ENCODE measurements at regions not wholly inside any gene's neighbourhood (a gene's known extent, or its start where the extent isn't known, plus 50 kb on each side); places are given as distances from the start of the nearest gene placed in this dataset.

DNA sequence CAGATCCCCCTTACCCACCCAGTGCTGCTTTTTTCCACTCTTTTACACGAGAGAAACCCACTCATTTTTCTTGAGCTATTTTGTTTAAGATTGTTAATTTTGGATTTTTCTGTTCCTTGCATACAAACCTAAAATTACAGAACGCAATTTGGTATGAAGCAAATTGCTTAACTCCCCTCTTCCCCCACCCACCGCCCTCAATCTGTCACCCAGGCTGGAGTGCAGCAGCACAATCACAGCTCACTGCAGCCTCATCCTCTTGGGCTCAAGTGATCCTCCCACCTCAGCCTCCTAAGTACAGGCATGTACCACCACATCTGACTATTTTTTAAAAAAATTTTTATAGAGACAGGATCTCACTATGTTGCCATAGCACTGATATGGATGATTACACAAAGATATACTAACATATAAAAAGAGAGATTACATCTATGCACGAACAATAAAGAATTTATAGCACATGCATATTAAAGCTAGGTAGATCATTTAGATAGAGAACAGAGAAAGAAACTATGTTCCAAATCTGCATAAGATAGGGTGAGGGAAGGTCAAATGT, 203.6 kb downstream of the PIK3R1 start:
- no peaks in the 10 kb centered on the region for H3K9me3 ChIP-seq (ENCODE audit: control insufficient read depth, insufficient read depth, low read length)
- H3K4me1 ChIP-seq (ENCODE audit: control insufficient read depth, insufficient read depth, low read length): peaks cover 1% of the 10 kb centered on the region; the same call in 1 of the 2 replicates
- no peaks in the 10 kb centered on the region for H3K27me3 ChIP-seq (ENCODE audit: control insufficient read depth, insufficient read depth, low read length)
- no peaks in the 10 kb centered on the region for H3K36me3 ChIP-seq (ENCODE audit: control insufficient read depth, insufficient read depth, low read length)
- H3K27ac ChIP-seq (ENCODE audit: low read length): no peak overlapping the region
- WGBS (ENCODE audit: insufficient coverage, insufficient read length): no CpG with 5 or more reads among the region's 4 CpGs
- no peak for DNase-seq (ENCODE audit: low read depth, low spot score)
- no peak overlapping the region for H3K4me3 ChIP-seq (ENCODE audit: low read length)

GRCh38 chr5:68419637-68420452, 204.3 kb downstream of the PIK3R1 start:
- Histone ChIP-seq H3K4me1 (ENCODE audit: control insufficient read depth, insufficient read depth, low read length) (peaks cover 1% of the 10 kb centered on the region; the same call in 1 of the 2 replicates), H3K4me3 (ENCODE audit: low read length) (no peak overlapping the region), H3K9me3 (ENCODE audit: control insufficient read depth, insufficient read depth, low read length) (no peaks in the 10 kb centered on the region), H3K36me3 (ENCODE audit: control insufficient read depth, insufficient read depth, low read length) (no peaks in the 10 kb centered on the region), H3K27me3 (ENCODE audit: control insufficient read depth, insufficient read depth, low read length) (no peaks in the 10 kb centered on the region), H3K27ac (ENCODE audit: low read length) (no peak overlapping the region)
- DNase-seq (ENCODE audit: low read depth, low spot score): no peak
- WGBS (ENCODE audit: insufficient coverage, insufficient read length): no CpG with 5 or more reads among the region's 8 CpGs

- DNase-seq (ENCODE audit: low read depth, low spot score): no peak
- H3K4me1 ChIP-seq (ENCODE audit: control insufficient read depth, insufficient read depth, low read length): peaks cover 1% of the 10 kb centered on the region; the same call in 1 of the 2 replicates
- no peak overlapping the region for H3K27ac ChIP-seq (ENCODE audit: low read length)
- H3K4me3 ChIP-seq (ENCODE audit: low read length): no peak overlapping the region
- no CpG with 5 or more reads among the region's 10 CpGs for WGBS (ENCODE audit: insufficient coverage, insufficient read length)
- no peaks in the 10 kb centered on the region for H3K36me3 ChIP-seq (ENCODE audit: control insufficient read depth, insufficient read depth, low read length)
- H3K9me3 ChIP-seq (ENCODE audit: control insufficient read depth, insufficient read depth, low read length): no peaks in the 10 kb centered on the region
- H3K27me3 ChIP-seq (ENCODE audit: control insufficient read depth, insufficient read depth, low read length): no peaks in the 10 kb centered on the region
Measured at GRCh38 chr5:68420476-68421344, 205.2 kb downstream of the PIK3R1 start.

- no peak overlapping the region for H3K4me3 ChIP-seq (ENCODE audit: low read length)
- WGBS (ENCODE audit: insufficient coverage, insufficient read length): no CpG with 5 or more reads among the region's 9 CpGs
- no peaks in the 10 kb centered on the region for H3K27me3 ChIP-seq (ENCODE audit: control insufficient read depth, insufficient read depth, low read length)
- H3K27ac ChIP-seq (ENCODE audit: low read length): no peak overlapping the region
- no peak for DNase-seq (ENCODE audit: low read depth, low spot score)
- no peaks in the 10 kb centered on the region for H3K36me3 ChIP-seq (ENCODE audit: control insufficient read depth, insufficient read depth, low read length)
- no peaks in the 10 kb centered on the region for H3K9me3 ChIP-seq (ENCODE audit: control insufficient read depth, insufficient read depth, low read length)
- peaks cover 1% of the 10 kb centered on the region; the same call in 1 of the 2 replicates for H3K4me1 ChIP-seq (ENCODE audit: control insufficient read depth, insufficient read depth, low read length)
Measured at GRCh38 chr5:68421485-68422220, 206.1 kb downstream of the PIK3R1 start.

- Histone ChIP-seq H3K9me3 (ENCODE audit: control insufficient read depth, insufficient read depth, low read length) (no peaks in the 10 kb centered on the region), H3K27me3 (ENCODE audit: control insufficient read depth, insufficient read depth, low read length) (no peaks in the 10 kb centered on the region), H3K36me3 (ENCODE audit: control insufficient read depth, insufficient read depth, low read length) (no peaks in the 10 kb centered on the region), H3K4me3 (ENCODE audit: low read length) (no peak overlapping the region), H3K27ac (ENCODE audit: low read length) (no peak overlapping the region), H3K4me1 (ENCODE audit: control insufficient read depth, insufficient read depth, low read length) (peaks cover 1% of the 10 kb centered on the region; the same call in 1 of the 2 replicates)
- WGBS (ENCODE audit: insufficient coverage, insufficient read length): no CpG with 5 or more reads among the region's 6 CpGs
- no peak for DNase-seq (ENCODE audit: low read depth, low spot score)
Measured at GRCh38 chr5:68423154-68423811, 207.7 kb downstream of the PIK3R1 start.

DNA sequence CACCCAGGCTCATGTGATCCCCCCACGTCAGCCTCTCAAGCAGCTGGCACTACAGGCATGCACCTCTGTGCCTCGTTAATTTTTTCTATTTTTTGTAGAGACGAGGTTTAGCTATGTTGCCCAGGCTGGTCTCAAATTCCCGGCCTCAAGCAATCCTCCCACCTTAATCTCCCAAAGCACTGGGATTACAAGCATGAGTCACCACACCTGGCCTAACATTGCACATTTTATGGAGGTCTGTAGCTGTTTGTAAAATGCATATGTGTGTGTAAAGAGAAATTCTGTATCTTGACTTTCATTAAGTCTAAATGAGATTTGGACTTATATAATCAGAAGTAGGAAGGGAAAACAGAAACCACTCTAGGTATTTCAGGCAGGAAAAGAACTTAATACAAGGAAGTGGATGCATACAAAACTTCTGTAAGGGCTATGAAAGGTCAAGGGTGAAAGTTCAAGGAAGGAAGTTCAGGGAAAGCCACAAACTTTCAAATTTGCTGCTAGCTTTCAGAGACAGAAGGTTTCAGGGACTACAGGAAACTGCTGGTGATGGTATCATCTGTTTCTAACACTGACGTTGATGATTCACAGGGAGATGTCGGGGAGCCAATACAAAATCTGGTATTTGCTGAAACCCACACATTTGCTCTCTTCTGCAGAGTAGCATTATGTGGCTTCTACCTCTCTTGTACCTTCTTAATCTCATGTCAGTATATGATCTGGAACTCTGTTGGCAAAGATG, 209.4 kb downstream of the PIK3R1 start:
- H3K27ac ChIP-seq (ENCODE audit: low read length): no peak overlapping the region
- no CpG with 5 or more reads among the region's 6 CpGs for WGBS (ENCODE audit: insufficient coverage, insufficient read length)
- H3K9me3 ChIP-seq (ENCODE audit: control insufficient read depth, insufficient read depth, low read length): no peaks in the 10 kb centered on the region
- H3K4me3 ChIP-seq (ENCODE audit: low read length): no peak overlapping the region
- no peaks in the 10 kb centered on the region for H3K4me1 ChIP-seq (ENCODE audit: control insufficient read depth, insufficient read depth, low read length)
- no peaks in the 10 kb centered on the region for H3K36me3 ChIP-seq (ENCODE audit: control insufficient read depth, insufficient read depth, low read length)
- no peak for DNase-seq (ENCODE audit: low read depth, low spot score)
- no peaks in the 10 kb centered on the region for H3K27me3 ChIP-seq (ENCODE audit: control insufficient read depth, insufficient read depth, low read length)

GRCh38 chr5:68426586-68426985, 211.0 kb downstream of the PIK3R1 start:
- H3K27me3 ChIP-seq (ENCODE audit: control insufficient read depth, insufficient read depth, low read length): no peaks in the 10 kb centered on the region
- WGBS (ENCODE audit: insufficient coverage, insufficient read length): no CpG with 5 or more reads among the region's 4 CpGs
- H3K36me3 ChIP-seq (ENCODE audit: control insufficient read depth, insufficient read depth, low read length): no peaks in the 10 kb centered on the region
- no peak for DNase-seq (ENCODE audit: low read depth, low spot score)
- no peaks in the 10 kb centered on the region for H3K9me3 ChIP-seq (ENCODE audit: control insufficient read depth, insufficient read depth, low read length)
- H3K4me1 ChIP-seq (ENCODE audit: control insufficient read depth, insufficient read depth, low read length): no peaks in the 10 kb centered on the region
- H3K4me3 ChIP-seq (ENCODE audit: low read length): no peak overlapping the region
- H3K27ac ChIP-seq (ENCODE audit: low read length): no peak overlapping the region

GRCh38 chr5:68428231-68428811, 212.8 kb downstream of the PIK3R1 start:
- Histone ChIP-seq H3K9me3 (ENCODE audit: control insufficient read depth, insufficient read depth, low read length) (no peaks in the 10 kb centered on the region), H3K36me3 (ENCODE audit: control insufficient read depth, insufficient read depth, low read length) (no peaks in the 10 kb centered on the region), H3K4me3 (ENCODE audit: low read length) (no peak overlapping the region), H3K27me3 (ENCODE audit: control insufficient read depth, insufficient read depth, low read length) (no peaks in the 10 kb centered on the region), H3K4me1 (ENCODE audit: control insufficient read depth, insufficient read depth, low read length) (no peaks in the 10 kb centered on the region), H3K27ac (ENCODE audit: low read length) (no peak overlapping the region)
- no CpG with 5 or more reads among the region's 9 CpGs for WGBS (ENCODE audit: insufficient coverage, insufficient read length)
- no peak for DNase-seq (ENCODE audit: low read depth, low spot score)

DNA sequence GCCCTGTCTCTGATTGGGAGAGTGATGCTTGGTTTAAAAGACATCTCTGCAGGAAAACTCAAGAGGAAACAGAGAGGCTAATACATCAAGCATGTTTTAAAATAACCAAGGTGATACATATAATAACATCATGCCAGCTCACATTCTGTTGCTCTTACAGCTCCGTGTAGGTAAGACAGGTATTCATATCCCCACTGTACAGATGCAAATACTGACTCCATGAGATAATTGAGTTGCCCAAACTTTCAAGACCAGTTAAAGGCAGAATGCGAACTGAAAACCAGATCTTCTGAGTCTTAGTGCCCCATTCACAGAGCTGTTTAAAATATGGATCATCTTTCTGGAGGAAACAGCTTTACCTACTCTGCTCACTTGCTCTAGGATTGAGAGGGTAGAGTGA, 214.0 kb downstream of the PIK3R1 start:
- H3K27me3 ChIP-seq (ENCODE audit: control insufficient read depth, insufficient read depth, low read length): no peaks in the 10 kb centered on the region
- H3K36me3 ChIP-seq (ENCODE audit: control insufficient read depth, insufficient read depth, low read length): no peaks in the 10 kb centered on the region
- no peak overlapping the region for H3K27ac ChIP-seq (ENCODE audit: low read length)
- peaks cover 1% of the 10 kb centered on the region; the same call in 1 of the 2 replicates for H3K4me1 ChIP-seq (ENCODE audit: control insufficient read depth, insufficient read depth, low read length)
- no peak overlapping the region for H3K4me3 ChIP-seq (ENCODE audit: low read length)
- no CpG with 5 or more reads among the region's 2 CpGs for WGBS (ENCODE audit: insufficient coverage, insufficient read length)
- DNase-seq (ENCODE audit: low read depth, low spot score): no peak
- no peaks in the 10 kb centered on the region for H3K9me3 ChIP-seq (ENCODE audit: control insufficient read depth, insufficient read depth, low read length)

Data from iPS DF 6.9 (cell line).